RWPE2 (cell line): ENCODE measurements at regions not wholly inside any gene's neighbourhood (a gene's known extent, or its start where the extent isn't known, plus 50 kb on each side); places are given as distances from the start of the nearest gene placed in this dataset.

Source experiments
- ATAC-seq: fragments of 200-7000 bp; cut with Tn5 transposase; 3 replicates; pipeline ENCODE4 v1.9.1; 2021; ENCODE audit warnings: low read depth
- DNase-seq: peaks from one replicate; pipeline ENCODE4 v3.0.0-alpha.2; 2020; ENCODE audit warnings: low spot score
- H3K27ac ChIP-seq: fragments of 450-650 bp; 2 replicates; pipeline ENCODE4 v1.5.1; 2017; ENCODE audit warnings: mild to moderate bottlenecking; ENCODE audit not compliant: poor library complexity, severe bottlenecking
- H3K27me3 ChIP-seq: fragments of 250-450 bp; sonication (Bioruptor Pico); 2 replicates; pipeline ENCODE4 v1.5.1; 2021; ENCODE audit warnings: mild to moderate bottlenecking, moderate library complexity; ENCODE audit not compliant: insufficient read depth, poor library complexity, severe bottlenecking
- H3K36me3 ChIP-seq: fragments of 250-450 bp; sonication (Bioruptor Pico); 2 replicates; pipeline ENCODE4 v1.5.1; 2020; ENCODE audit warnings: low read depth, mild to moderate bottlenecking, moderate library complexity
- H3K4me1 ChIP-seq: fragments of 250-450 bp; sonication (Bioruptor Pico); 2 replicates; pipeline ENCODE4 v1.5.1; 2021; ENCODE audit warnings: mild to moderate bottlenecking, moderate library complexity; ENCODE audit not compliant: insufficient read depth, poor library complexity, severe bottlenecking
- H3K4me3 ChIP-seq: fragments of 250-450 bp; sonication (Bioruptor Pico); 2 replicates; pipeline ENCODE4 v1.5.1; 2021; ENCODE audit warnings: mild to moderate bottlenecking, moderate library complexity; ENCODE audit not compliant: severe bottlenecking
- H3K9me3 ChIP-seq: fragments of 250-450 bp; sonication (Bioruptor Pico); 2 replicates; pipeline ENCODE4 v1.5.1; 2021; ENCODE audit warnings: mild to moderate bottlenecking, moderate library complexity; ENCODE audit not compliant: severe bottlenecking
- TF ChIP-seq, protein P1 (sequence below): fragments of 450-650 bp; IDR thresholded peaks from one replicate; pipeline ENCODE4 v1.5.1; 2017; ENCODE audit warnings: mild to moderate bottlenecking, moderate library complexity; ENCODE audit not compliant: poor library complexity, severe bottlenecking

DNA sequence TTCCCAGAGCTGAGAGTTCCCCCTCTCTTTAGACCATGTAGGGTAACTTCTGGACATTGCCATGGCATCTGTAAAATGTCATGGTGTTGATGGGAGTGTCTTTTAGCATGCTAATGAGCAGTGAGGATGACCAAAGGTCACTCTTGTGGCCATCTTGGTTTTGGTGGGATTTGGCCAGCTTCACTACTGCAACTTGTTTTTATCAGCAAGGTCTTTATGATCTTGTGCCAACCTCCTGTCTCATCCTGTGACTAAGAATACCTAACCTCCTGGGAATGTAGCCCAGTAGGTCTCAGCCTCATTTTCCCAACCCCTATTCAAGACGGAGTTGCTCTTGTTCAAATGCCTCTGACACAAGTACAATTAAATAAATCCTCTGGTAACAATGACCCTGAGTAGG lies 244.4 kb downstream of the NEDD1 start:
- Histone ChIP-seq H3K27me3 (no peaks in the 10 kb centered on the region), H3K9me3 (no peaks in the 10 kb centered on the region), H3K36me3 (no peaks in the 10 kb centered on the region), H3K27ac (no peak overlapping the region), H3K4me3 (no peak overlapping the region), H3K4me1 (no peaks in the 10 kb centered on the region)
- TF ChIP-seq, protein P1, sequence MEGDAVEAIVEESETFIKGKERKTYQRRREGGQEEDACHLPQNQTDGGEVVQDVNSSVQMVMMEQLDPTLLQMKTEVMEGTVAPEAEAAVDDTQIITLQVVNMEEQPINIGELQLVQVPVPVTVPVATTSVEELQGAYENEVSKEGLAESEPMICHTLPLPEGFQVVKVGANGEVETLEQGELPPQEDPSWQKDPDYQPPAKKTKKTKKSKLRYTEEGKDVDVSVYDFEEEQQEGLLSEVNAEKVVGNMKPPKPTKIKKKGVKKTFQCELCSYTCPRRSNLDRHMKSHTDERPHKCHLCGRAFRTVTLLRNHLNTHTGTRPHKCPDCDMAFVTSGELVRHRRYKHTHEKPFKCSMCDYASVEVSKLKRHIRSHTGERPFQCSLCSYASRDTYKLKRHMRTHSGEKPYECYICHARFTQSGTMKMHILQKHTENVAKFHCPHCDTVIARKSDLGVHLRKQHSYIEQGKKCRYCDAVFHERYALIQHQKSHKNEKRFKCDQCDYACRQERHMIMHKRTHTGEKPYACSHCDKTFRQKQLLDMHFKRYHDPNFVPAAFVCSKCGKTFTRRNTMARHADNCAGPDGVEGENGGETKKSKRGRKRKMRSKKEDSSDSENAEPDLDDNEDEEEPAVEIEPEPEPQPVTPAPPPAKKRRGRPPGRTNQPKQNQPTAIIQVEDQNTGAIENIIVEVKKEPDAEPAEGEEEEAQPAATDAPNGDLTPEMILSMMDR, result no peak
- ATAC-seq, result no peak
- DNase-seq, result no peak

DNA sequence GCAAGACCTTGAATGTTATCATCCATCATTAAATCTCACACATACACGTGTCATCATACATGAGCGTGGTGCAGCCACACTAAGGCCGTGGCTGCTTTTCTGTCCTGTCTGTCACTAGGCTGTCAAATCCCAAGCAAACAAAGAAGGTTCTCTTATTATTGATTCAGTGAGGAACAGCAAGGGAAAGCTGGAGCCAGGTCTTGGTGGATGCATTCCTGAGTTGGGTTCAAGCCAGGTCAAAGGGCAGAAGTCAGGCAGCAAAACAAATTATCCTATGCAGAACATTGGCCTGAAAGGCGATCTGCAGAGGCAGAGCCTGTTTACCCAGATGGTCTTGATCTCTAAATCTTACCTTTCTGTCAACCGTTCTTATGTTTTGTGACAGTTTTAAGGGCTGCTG lies 252.3 kb downstream of the NEDD1 start:
- Histone ChIP-seq H3K4me1 (no peaks in the 10 kb centered on the region), H3K9me3 (no peaks in the 10 kb centered on the region), H3K36me3 (no peaks in the 10 kb centered on the region), H3K4me3 (no peak overlapping the region), H3K27me3 (no peaks in the 10 kb centered on the region), H3K27ac (no peak overlapping the region)
- no peak for ATAC-seq
- TF ChIP-seq, protein P1, result no peak
- no peak for DNase-seq

DNA sequence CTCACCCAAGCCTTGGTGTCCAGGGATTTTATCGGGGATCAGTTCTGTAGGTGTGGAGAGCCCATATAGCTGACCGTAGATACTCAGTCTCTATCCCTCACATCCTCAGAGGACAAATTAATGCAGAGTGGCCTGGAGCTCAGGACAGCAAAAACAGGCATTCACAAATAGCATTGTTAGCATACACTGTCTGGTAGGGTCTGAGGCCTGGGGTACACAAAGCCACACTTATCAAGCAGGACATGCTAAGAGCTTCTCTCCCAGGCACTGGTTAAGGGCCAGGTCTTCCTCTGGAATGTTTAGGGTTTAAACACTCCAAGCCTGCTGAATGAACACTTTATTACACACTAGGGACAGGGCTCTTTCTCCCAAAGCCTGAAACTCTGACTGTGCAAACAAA lies 253.2 kb downstream of the NEDD1 start:
- DNase-seq (no peak), ATAC-seq (no peak)
- Histone ChIP-seq H3K4me1 (no peaks in the 10 kb centered on the region), H3K36me3 (no peaks in the 10 kb centered on the region), H3K9me3 (no peaks in the 10 kb centered on the region), H3K27ac (no peak overlapping the region), H3K4me3 (no peak overlapping the region), H3K27me3 (no peaks in the 10 kb centered on the region)
- TF ChIP-seq, protein P1, result no peak

DNA sequence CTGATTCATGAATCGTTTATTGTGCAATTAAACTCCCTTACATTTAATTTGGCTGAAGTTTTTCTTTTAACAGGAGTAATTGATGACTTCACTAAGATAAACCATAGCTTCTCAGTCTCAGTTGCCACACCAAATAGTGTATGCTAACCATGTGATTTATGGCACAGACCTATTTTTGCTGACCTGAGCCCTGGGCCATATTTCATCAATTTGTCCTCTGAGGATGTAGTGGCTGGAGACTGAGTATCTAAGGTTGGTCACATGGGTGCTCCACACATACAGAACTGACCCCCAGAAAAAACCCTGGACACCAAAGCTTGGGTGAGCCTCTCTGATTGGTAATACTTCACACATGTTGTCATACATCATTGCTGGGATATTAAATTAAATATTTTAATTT lies 255.1 kb downstream of the NEDD1 start:
- TF ChIP-seq, protein P1, result no peak
- H3K4me3 ChIP-seq, result no peak overlapping the region
- H3K36me3 ChIP-seq, result no peaks in the 10 kb centered on the region
- H3K27ac ChIP-seq, result no peak overlapping the region
- no peaks in the 10 kb centered on the region for H3K9me3 ChIP-seq
- H3K27me3 ChIP-seq, result no peaks in the 10 kb centered on the region
- ATAC-seq (no peak), DNase-seq (no peak)
- H3K4me1 ChIP-seq, result no peaks in the 10 kb centered on the region

DNA sequence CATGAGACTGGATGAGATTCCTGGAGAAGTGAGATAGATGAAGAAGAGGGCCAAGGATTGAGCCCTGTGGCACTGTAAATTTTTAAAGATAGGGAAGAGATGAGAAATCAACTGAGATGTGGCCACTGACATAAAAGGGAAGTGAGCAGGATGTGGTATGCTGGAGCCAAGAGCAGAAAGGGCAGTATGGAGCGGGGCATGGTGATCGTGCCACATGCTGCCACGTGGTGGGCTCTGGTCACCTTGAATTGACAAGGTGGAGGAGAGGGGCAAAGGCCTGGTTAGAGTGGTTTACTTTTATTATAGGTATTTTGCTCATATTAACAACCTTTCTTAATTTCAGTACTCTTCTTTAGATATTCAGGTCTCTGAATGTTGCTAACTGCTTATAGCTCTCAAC lies 257.9 kb downstream of the NEDD1 start:
- H3K27me3 ChIP-seq, result peaks cover 4% of the 10 kb centered on the region
- no peak overlapping the region for H3K4me3 ChIP-seq
- TF ChIP-seq, protein P1, result no peak
- ATAC-seq (no peak; the same call in 2 of the 3 replicates), DNase-seq (no peak)
- no peaks in the 10 kb centered on the region for H3K9me3 ChIP-seq
- no peak overlapping the region for H3K27ac ChIP-seq
- H3K36me3 ChIP-seq, result no peaks in the 10 kb centered on the region
- no peaks in the 10 kb centered on the region for H3K4me1 ChIP-seq
